IMR-90 (cell line): ENCODE measurements at regions not wholly inside any gene's neighbourhood (a gene's known extent, or its start where the extent isn't known, plus 50 kb on each side); places are given as distances from the start of the nearest gene placed in this dataset.

Source experiments
- ATAC-seq: fragments of 200-7000 bp; cut with Tn5 transposase; 2 replicates; pipeline ENCODE4 v1.9.1; 2020; ENCODE audit warnings: low read depth, mild to moderate bottlenecking, moderate library complexity
- BruUV-seq: library from RNA; stranded (reverse); fragments of 400-500 nt; replicated peaks from 2 replicates; lab custom pipeline; 2021; lab: Mats Ljungman, UMichigan
- CTCF ChIA-PET: fragments of 300-600 bp; formaldehyde crosslinking; extraction: SDS; loops from one replicate; lab custom pipeline; 2021; ENCODE audit warnings: antibody characterized with exemption; lab: Yijun Ruan, JAX
- POLR2A ChIA-PET: fragments of 300-600 bp; sonication (Branson Sonifier 250); formaldehyde crosslinking; loops from one replicate; lab custom pipeline; 2022; ENCODE audit warnings: antibody characterized with exemption; ENCODE audit not compliant: unreplicated experiment; lab: Charles Lee
- DNase-seq: peaks from one replicate; pipeline ENCODE4 v3.0.0; 2013
- H2AFZ ChIP-seq: replicated peaks from 2 replicates; pipeline ENCODE3; 2013; ENCODE audit warnings: low read length, mild to moderate bottlenecking; ENCODE audit not compliant: poor library complexity
- H2AK5ac ChIP-seq: 2 replicates; pipeline ENCODE4 v1.6.1; 2013; ENCODE audit warnings: low read depth, low read length, inconsistent platforms
- H2AK9ac ChIP-seq: replicated peaks from 2 replicates; pipeline ENCODE3; 2013; ENCODE audit warnings: mild to moderate bottlenecking, low read depth, low read length, moderate library complexity; ENCODE audit not compliant: poor library complexity
- H2BK120ac ChIP-seq: 2 replicates; pipeline ENCODE4 v1.6.1; 2013; ENCODE audit warnings: low read depth, low read length, inconsistent platforms
- H2BK15ac ChIP-seq: 3 replicates; pipeline ENCODE4 v1.6.1; 2013; ENCODE audit warnings: low read depth, low read length, inconsistent platforms
- H2BK20ac ChIP-seq: 2 replicates; pipeline ENCODE4 v1.6.1; 2013; ENCODE audit warnings: low read depth, mild to moderate bottlenecking, inconsistent platforms, low read length, moderate library complexity
- H2BK5ac ChIP-seq: 2 replicates; pipeline ENCODE4 v1.6.1; 2013; ENCODE audit warnings: mild to moderate bottlenecking, low read depth, low read length, inconsistent platforms; ENCODE audit not compliant: poor library complexity, severe bottlenecking
- H3K14ac ChIP-seq: replicated peaks from 2 replicates; pipeline ENCODE4 v1.6.1; 2013; ENCODE audit warnings: low read depth, low read length, inconsistent platforms
- H3K18ac ChIP-seq: 2 replicates; pipeline ENCODE4 v1.6.1; 2013; ENCODE audit warnings: low read depth, low read length, control low read depth
- H3K23ac ChIP-seq: 2 replicates; pipeline ENCODE4 v1.6.1; 2013; ENCODE audit warnings: low read depth, low read length, inconsistent platforms
- H3K27ac ChIP-seq: 2 replicates; pipeline ENCODE4 v1.5.1; 2013; ENCODE audit warnings: mild to moderate bottlenecking, control low read depth, low read length; ENCODE audit not compliant: insufficient read depth
- H3K27me3 ChIP-seq: 2 replicates; pipeline ENCODE4 v1.6.1; 2013; ENCODE audit warnings: low read length; ENCODE audit not compliant: control insufficient read depth, insufficient read depth
- H3K36me3 ChIP-seq: 2 replicates; pipeline ENCODE4 v1.6.1; 2013; ENCODE audit warnings: low read length, mixed read lengths; ENCODE audit not compliant: control insufficient read depth, insufficient read depth
- H3K4ac ChIP-seq: 2 replicates; pipeline ENCODE4 v1.6.1; 2013; ENCODE audit warnings: low read depth, low read length, inconsistent platforms
- H3K4me1 ChIP-seq: 2 replicates; pipeline ENCODE4 v1.6.1; 2013; ENCODE audit warnings: low read length, mixed read lengths; ENCODE audit not compliant: control insufficient read depth, insufficient read depth
- H3K4me2 ChIP-seq: 2 replicates; pipeline ENCODE4 v1.6.1; 2013; ENCODE audit warnings: low read depth, mild to moderate bottlenecking, control low read depth, low read length, moderate library complexity
- H3K4me3 ChIP-seq: 2 replicates; pipeline ENCODE4 v1.5.1; 2013; ENCODE audit warnings: low read depth, mild to moderate bottlenecking, control low read depth, low read length, moderate library complexity; ENCODE audit not compliant: insufficient read depth
- H3K56ac ChIP-seq: 2 replicates; pipeline ENCODE4 v1.6.1; 2013; ENCODE audit warnings: low read length, inconsistent platforms; ENCODE audit not compliant: insufficient read depth; ENCODE audit errors: extremely low read depth
- H3K79me1 ChIP-seq, 2 experiments: 2 replicates each; pipeline ENCODE4 v1.6.1; 2013; ENCODE audit warnings: low read length in 2 of 2, inconsistent platforms in 1 of 2, low read depth in 1 of 2
- H3K9ac ChIP-seq: 2 replicates; pipeline ENCODE4 v1.6.1; 2013; ENCODE audit warnings: low read depth, low read length, control low read depth
- H3K9me1 ChIP-seq: 2 replicates; pipeline ENCODE4 v1.6.1; 2013; ENCODE audit warnings: low read length, inconsistent platforms; ENCODE audit not compliant: insufficient read depth
- H3K9me3 ChIP-seq: 2 replicates; pipeline ENCODE4 v1.6.1; 2013; ENCODE audit warnings: low read length; ENCODE audit not compliant: control insufficient read depth, insufficient read depth
- H4K20me1 ChIP-seq: 2 replicates; pipeline ENCODE4 v1.6.1; 2013; ENCODE audit warnings: low read length, inconsistent platforms; ENCODE audit not compliant: insufficient read depth
- H4K5ac ChIP-seq: 2 replicates; pipeline ENCODE4 v1.6.1; 2013; ENCODE audit warnings: mild to moderate bottlenecking, low read depth, low read length, control low read depth
- H4K8ac ChIP-seq, 2 experiments: 2 replicates each; pipeline ENCODE4 v1.6.1; 2013; ENCODE audit warnings: low read depth in 2 of 2, low read length in 2 of 2, control low read depth in 1 of 2, inconsistent platforms in 1 of 2
- H4K91ac ChIP-seq: 2 replicates; pipeline ENCODE4 v1.6.1; 2013; ENCODE audit warnings: low read depth, low read length, inconsistent platforms; ENCODE audit not compliant: insufficient read depth
- BHLHE40 ChIP-seq: fragments of 150-350 bp; IDR thresholded peaks from 2 replicates; pipeline ENCODE4 v1.6.1; 2016; ENCODE audit warnings: mild to moderate bottlenecking, low read depth, low read length
- CEBPB ChIP-seq: IDR thresholded peaks from 2 replicates; pipeline ENCODE4 v1.6.1; 2012; ENCODE audit warnings: low read depth, low read length, improper control_type of control experiment
- MAFK ChIP-seq: IDR thresholded peaks from 2 replicates; pipeline ENCODE4 v1.6.1; 2012; ENCODE audit warnings: low read depth, low read length, improper control_type of control experiment
- MAZ ChIP-seq: IDR thresholded peaks from 2 replicates; pipeline ENCODE4 v1.6.1; 2012; ENCODE audit warnings: low read depth, mild to moderate bottlenecking, low read length, improper control_type of control experiment, moderate library complexity, borderline replicate concordance
- MXI1 ChIP-seq: IDR thresholded peaks from 2 replicates; pipeline ENCODE4 v1.6.1; 2012; ENCODE audit warnings: low read depth, mild to moderate bottlenecking, low read length, moderate library complexity, borderline replicate concordance
- NFE2L2 ChIP-seq: fragments of 150-350 bp; IDR thresholded peaks from 2 replicates; pipeline ENCODE4 v1.6.1; 2016; ENCODE audit warnings: low read depth, mild to moderate bottlenecking, low read length
- RAD21 ChIP-seq: IDR thresholded peaks from 2 replicates; pipeline ENCODE4 v1.6.1; 2012; ENCODE audit warnings: low read length, improper control_type of control experiment
- RCOR1 ChIP-seq: IDR thresholded peaks from 2 replicates; pipeline ENCODE4 v1.6.1; 2012; ENCODE audit warnings: mild to moderate bottlenecking, low read length, improper control_type of control experiment; ENCODE audit not compliant: insufficient replicate concordance
- RFX5 ChIP-seq: IDR thresholded peaks from 2 replicates; pipeline ENCODE4 v1.8.0; 2012; ENCODE audit warnings: low read depth, mild to moderate bottlenecking, low read length, moderate library complexity
- SMC3 ChIP-seq: fragments of 150-350 bp; IDR thresholded peaks from 2 replicates; pipeline ENCODE4 v1.6.1; 2016; ENCODE audit warnings: low read depth, mild to moderate bottlenecking, antibody characterized with exemption, low read length, moderate library complexity
- WGBS, 2 experiments: methylation state at CpG; one replicate each; pipeline versions ENCODE4 v1.1.5 to v1.1.7; 2013; ENCODE audit warnings: missing lambda C conversion rate in 2 of 2; ENCODE audit not compliant: insufficient read length in 1 of 2; ENCODE audit errors: extremely low coverage in 2 of 2; 5-methylcytosine and 5-hydroxymethylcytosine counted together
- dilution Hi-C: fragments of 300-500 bp; cut with HindIII; formaldehyde crosslinking; loops from one replicate; pipeline ENCODE4 v1.14.3; 2018; ENCODE audit warnings: low sequenced_read_pairs; ENCODE audit not compliant: unreplicated experiment
- in situ Hi-C: fragments of 300-500 bp; cut with MboI; formaldehyde crosslinking; loops from 3 replicates; pipeline ENCODE4 v1.14.3; 2019; ENCODE audit warnings: low sequenced_read_pairs, inconsistent platforms, mixed read lengths
- intact Hi-C: fragments of 100-400 bp; cut with micrococcal nuclease; formaldehyde crosslinking; loops from 2 replicates; pipeline ENCODE4 v1.10.0; 2022

GRCh38 chr6:62357835-62358234, 71.8 kb upstream of the KHDRBS2 start:
- ATAC-seq (no peak), DNase-seq (no peak)
- no peak overlapping the region for H3K23ac ChIP-seq
- H3K79me1 ChIP-seq: no peaks in the 10 kb centered on the region
- H3K4ac ChIP-seq: no peak overlapping the region
- H2BK120ac ChIP-seq: no peak overlapping the region
- no peak overlapping the region for H3K27ac ChIP-seq
- ChIA-PET CTCF (no interaction called here), POLR2A (no interaction called here)
- in situ Hi-C loops: no loop called here
- H3K4me1 ChIP-seq: no peaks in the 10 kb centered on the region
- no peaks in the 10 kb centered on the region for H3K9me3 ChIP-seq
- TF ChIP-seq RFX5 (no peak), RAD21 (no peak), BHLHE40 (no peak), NFE2L2 (no peak), CEBPB (no peak), RCOR1 (no peak), MAZ (no peak), MXI1 (no peak), SMC3 (no peak), MAFK (no peak)
- no peak overlapping the region for H3K4me2 ChIP-seq
- no peak overlapping the region for H3K18ac ChIP-seq
- BruUV-seq: no TSS peak
- H3K9me1 ChIP-seq: no peaks in the 10 kb centered on the region
- H3K14ac ChIP-seq: no peak overlapping the region
- H3K9ac ChIP-seq: no peak overlapping the region
- WGBS, 2 experiments: 17% methylated on average over 1 of the region's 6 CpGs; no CpG with 5 or more reads in 1 of the 2 experiments
- H2BK15ac ChIP-seq: no peak overlapping the region
- no peak overlapping the region for H2AK9ac ChIP-seq
- intact Hi-C loops: no loop called here
- H2BK20ac ChIP-seq: no peak overlapping the region
- no peak overlapping the region for H4K91ac ChIP-seq
- H3K36me3 ChIP-seq: no peaks in the 10 kb centered on the region
- H2BK5ac ChIP-seq: no peak overlapping the region
- H3K56ac ChIP-seq: no peak overlapping the region
- no peak overlapping the region for H4K5ac ChIP-seq
- dilution Hi-C loops: no loop called here
- H4K20me1 ChIP-seq: no peaks in the 10 kb centered on the region
- H3K27me3 ChIP-seq: no peaks in the 10 kb centered on the region
- no peak overlapping the region for H2AFZ ChIP-seq
- H2AK5ac ChIP-seq: no peak overlapping the region
- H3K4me3 ChIP-seq: no peak overlapping the region
- H4K8ac ChIP-seq: no peak overlapping the region
